C4-2B (cell line): ENCODE measurements at regions not wholly inside any gene's neighbourhood (a gene's known extent, or its start where the extent isn't known, plus 50 kb on each side); places are given as distances from the start of the nearest gene placed in this dataset.

Experiments
- ZFX ChIP-seq: fragments of 450-650 bp; IDR thresholded peaks from 2 replicates; pipeline ENCODE4 v1.6.1; 2017
- TF ChIP-seq, protein P1 (sequence below): fragments of 450-650 bp; conservative IDR thresholded peaks from 2 replicates; pipeline ENCODE4 v1.5.1; 2017; ENCODE audit warnings: mild to moderate bottlenecking

DNA sequence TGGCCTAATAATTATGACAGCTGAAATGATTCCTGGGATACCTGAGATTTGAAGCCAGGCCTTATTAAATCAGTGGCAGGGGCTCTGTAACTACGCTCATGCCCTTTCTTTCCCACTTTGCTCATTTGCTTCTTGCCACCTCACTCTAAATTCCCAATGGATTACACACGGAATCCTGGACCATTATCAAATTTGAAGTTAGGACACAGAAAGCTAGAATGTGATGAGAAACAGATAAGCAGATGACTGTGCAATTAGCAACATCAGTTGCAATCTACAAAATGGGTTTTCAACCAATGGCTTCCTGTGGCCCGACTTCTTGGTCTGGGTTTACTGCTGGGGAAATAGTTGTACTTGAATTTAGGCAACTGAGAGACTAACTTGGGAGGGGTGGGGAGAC lies 374.3 kb downstream of the INHBA start:
- TF ChIP-seq, protein P1, sequence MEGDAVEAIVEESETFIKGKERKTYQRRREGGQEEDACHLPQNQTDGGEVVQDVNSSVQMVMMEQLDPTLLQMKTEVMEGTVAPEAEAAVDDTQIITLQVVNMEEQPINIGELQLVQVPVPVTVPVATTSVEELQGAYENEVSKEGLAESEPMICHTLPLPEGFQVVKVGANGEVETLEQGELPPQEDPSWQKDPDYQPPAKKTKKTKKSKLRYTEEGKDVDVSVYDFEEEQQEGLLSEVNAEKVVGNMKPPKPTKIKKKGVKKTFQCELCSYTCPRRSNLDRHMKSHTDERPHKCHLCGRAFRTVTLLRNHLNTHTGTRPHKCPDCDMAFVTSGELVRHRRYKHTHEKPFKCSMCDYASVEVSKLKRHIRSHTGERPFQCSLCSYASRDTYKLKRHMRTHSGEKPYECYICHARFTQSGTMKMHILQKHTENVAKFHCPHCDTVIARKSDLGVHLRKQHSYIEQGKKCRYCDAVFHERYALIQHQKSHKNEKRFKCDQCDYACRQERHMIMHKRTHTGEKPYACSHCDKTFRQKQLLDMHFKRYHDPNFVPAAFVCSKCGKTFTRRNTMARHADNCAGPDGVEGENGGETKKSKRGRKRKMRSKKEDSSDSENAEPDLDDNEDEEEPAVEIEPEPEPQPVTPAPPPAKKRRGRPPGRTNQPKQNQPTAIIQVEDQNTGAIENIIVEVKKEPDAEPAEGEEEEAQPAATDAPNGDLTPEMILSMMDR: no peak
- no peak for TF ChIP-seq ZFX
